ENCODE measurements at regions not wholly inside any gene's neighbourhood (a gene's known extent, or its start where the extent isn't known, plus 50 kb on each side); places are given as distances from the start of the nearest gene placed in this dataset.

DNA sequence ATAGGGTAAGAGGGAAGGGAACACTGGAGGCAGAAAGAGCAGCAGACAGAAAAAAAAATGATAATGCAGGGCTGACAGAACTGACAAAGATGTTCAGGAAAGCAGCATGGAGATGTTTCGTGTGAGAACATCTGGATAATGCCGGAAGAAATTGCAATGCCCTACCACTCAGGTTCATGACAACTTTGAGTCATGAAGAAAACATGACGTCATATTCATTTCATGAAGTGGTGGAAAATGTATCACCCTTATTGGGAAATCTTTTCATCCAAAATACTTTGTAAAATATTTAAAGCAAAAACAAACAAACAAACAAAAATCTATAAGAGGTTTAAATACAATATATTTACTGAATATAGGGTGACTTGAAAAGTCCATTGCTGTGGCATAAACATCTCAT lies 305.4 kb upstream of the IGF1R start:
- no peak for TF ChIP-seq TAF1 (IDR thresholded peaks at IDR 0.05; ENCODE audit: borderline replicate concordance, insufficient read depth, low read length)
- no peak for TF ChIP-seq POLR2AphosphoS5 (IDR thresholded peaks at IDR 0.05; ENCODE audit: low read depth, low read length)
- no peak for TF ChIP-seq FOXP2 (optimal IDR thresholded peaks at IDR 0.05; ENCODE audit: borderline replicate concordance, extremely low read depth, extremely low read length, insufficient read depth)
- TF ChIP-seq, protein P1, sequence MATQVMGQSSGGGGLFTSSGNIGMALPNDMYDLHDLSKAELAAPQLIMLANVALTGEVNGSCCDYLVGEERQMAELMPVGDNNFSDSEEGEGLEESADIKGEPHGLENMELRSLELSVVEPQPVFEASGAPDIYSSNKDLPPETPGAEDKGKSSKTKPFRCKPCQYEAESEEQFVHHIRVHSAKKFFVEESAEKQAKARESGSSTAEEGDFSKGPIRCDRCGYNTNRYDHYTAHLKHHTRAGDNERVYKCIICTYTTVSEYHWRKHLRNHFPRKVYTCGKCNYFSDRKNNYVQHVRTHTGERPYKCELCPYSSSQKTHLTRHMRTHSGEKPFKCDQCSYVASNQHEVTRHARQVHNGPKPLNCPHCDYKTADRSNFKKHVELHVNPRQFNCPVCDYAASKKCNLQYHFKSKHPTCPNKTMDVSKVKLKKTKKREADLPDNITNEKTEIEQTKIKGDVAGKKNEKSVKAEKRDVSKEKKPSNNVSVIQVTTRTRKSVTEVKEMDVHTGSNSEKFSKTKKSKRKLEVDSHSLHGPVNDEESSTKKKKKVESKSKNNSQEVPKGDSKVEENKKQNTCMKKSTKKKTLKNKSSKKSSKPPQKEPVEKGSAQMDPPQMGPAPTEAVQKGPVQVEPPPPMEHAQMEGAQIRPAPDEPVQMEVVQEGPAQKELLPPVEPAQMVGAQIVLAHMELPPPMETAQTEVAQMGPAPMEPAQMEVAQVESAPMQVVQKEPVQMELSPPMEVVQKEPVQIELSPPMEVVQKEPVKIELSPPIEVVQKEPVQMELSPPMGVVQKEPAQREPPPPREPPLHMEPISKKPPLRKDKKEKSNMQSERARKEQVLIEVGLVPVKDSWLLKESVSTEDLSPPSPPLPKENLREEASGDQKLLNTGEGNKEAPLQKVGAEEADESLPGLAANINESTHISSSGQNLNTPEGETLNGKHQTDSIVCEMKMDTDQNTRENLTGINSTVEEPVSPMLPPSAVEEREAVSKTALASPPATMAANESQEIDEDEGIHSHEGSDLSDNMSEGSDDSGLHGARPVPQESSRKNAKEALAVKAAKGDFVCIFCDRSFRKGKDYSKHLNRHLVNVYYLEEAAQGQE (IDR thresholded peaks at IDR 0.05; ENCODE audit: insufficient read depth in 1 of 2, low read depth in 2 of 2, low read length in 2 of 2) = no peak
- no peak for TF ChIP-seq SIN3A (IDR thresholded peaks at IDR 0.05; ENCODE audit: borderline replicate concordance, insufficient read depth, low read length)

DNA sequence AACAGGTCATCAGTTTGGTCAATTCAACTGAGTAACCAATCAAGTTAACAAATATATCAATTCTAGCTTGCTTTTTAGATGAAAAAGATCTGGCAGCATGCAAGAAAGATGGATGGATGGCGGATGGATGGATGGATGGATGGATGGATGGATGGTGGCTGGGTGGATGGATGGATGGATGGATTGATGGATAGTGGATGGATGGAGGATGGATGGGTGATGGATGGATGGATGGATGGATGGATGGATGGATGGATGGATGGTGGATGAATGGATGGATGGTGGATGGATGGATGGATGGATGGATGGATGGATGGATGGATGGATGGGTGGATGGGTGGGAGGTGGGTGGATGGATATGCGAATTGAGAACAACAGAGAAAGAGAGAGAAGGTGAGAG lies 303.7 kb upstream of the IGF1R start:
- TF ChIP-seq SIN3A (IDR thresholded peaks at IDR 0.05; ENCODE audit: borderline replicate concordance, insufficient read depth, low read length) (no peak), TAF1 (IDR thresholded peaks at IDR 0.05; ENCODE audit: borderline replicate concordance, insufficient read depth, low read length) (no peak), FOXP2 (optimal IDR thresholded peaks at IDR 0.05; ENCODE audit: borderline replicate concordance, extremely low read depth, extremely low read length, insufficient read depth) (no peak), POLR2AphosphoS5 (IDR thresholded peaks at IDR 0.05; ENCODE audit: low read depth, low read length) (no peak)
- TF ChIP-seq, protein P1 (IDR thresholded peaks at IDR 0.05; ENCODE audit: insufficient read depth in 1 of 2, low read depth in 2 of 2, low read length in 2 of 2) = no peak

DNA sequence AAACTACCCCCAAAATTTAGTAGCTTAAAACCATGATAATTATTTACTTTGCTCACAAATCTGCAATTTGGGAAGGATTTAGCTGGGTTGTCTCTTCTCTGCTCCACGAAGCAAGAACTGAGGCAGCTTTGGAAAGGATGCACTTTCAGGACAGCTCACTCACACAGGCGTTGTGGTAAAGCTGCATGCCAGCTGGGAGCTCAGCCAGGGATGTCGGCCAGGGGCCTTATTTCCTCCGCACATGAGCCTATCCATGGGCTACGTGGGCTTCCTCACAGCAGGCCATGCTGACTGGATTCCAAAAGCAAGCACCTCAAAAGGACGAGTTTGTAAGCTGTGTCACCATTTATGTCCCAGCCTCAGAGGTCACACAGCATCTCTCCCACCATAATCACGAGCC lies 301.3 kb upstream of the IGF1R start:
- TF ChIP-seq TAF1 (IDR thresholded peaks at IDR 0.05; ENCODE audit: borderline replicate concordance, insufficient read depth, low read length) = no peak
- TF ChIP-seq SIN3A (IDR thresholded peaks at IDR 0.05; ENCODE audit: borderline replicate concordance, insufficient read depth, low read length) = no peak
- no peak for TF ChIP-seq POLR2AphosphoS5 (IDR thresholded peaks at IDR 0.05; ENCODE audit: low read depth, low read length)
- TF ChIP-seq FOXP2 (optimal IDR thresholded peaks at IDR 0.05; ENCODE audit: borderline replicate concordance, extremely low read depth, extremely low read length, insufficient read depth) = no peak
- TF ChIP-seq, protein P1 (IDR thresholded peaks at IDR 0.05; ENCODE audit: insufficient read depth in 1 of 2, low read depth in 2 of 2, low read length in 2 of 2) = no peak

DNA sequence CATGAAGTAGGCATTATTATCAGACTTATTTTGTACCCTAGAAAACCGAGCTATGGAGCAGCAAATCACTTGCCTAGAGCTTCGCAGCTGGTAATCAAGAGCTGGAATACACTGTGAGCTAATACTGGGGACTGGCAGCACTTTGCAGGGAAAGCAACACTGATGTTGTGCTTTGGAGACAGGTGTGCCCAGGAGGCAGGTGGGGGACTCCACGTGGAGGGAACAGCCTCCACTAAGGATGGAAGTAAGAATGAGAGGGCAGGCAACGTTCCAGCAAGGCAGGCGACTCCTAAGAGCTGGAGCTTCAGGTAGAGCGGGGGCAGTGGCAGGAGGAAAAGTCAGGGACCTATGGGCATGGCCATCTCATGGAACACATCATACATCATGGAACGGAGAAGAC lies 300.5 kb upstream of the IGF1R start:
- no peak for TF ChIP-seq SIN3A (IDR thresholded peaks at IDR 0.05; ENCODE audit: borderline replicate concordance, insufficient read depth, low read length)
- TF ChIP-seq, protein P1 (IDR thresholded peaks at IDR 0.05; ENCODE audit: insufficient read depth in 1 of 2, low read depth in 2 of 2, low read length in 2 of 2) = no peak
- no peak for TF ChIP-seq TAF1 (IDR thresholded peaks at IDR 0.05; ENCODE audit: borderline replicate concordance, insufficient read depth, low read length)
- no peak for TF ChIP-seq POLR2AphosphoS5 (IDR thresholded peaks at IDR 0.05; ENCODE audit: low read depth, low read length)
- TF ChIP-seq FOXP2 (optimal IDR thresholded peaks at IDR 0.05; ENCODE audit: borderline replicate concordance, extremely low read depth, extremely low read length, insufficient read depth) = no peak

DNA sequence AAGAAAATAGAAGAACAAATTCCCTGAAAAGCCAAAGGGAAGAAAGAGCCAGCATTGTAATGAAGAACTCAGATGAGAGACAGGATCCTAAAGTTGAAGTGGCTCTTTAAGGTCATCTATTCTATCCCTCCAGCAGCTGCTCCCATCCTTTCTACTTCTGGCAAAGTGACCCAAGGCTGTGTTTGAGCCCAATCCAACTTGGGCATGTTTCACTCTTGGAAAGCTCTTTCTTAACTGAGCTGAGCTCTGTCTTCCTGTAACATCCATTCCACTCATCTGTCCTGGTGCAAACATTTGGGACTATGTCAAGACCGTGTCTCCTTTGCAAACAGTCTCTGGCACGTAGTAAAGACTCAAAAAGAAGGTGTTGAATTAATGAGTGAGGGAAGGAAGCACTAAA lies 298.1 kb upstream of the IGF1R start:
- TF ChIP-seq SIN3A (IDR thresholded peaks at IDR 0.05; ENCODE audit: borderline replicate concordance, insufficient read depth, low read length) (no peak), TAF1 (IDR thresholded peaks at IDR 0.05; ENCODE audit: borderline replicate concordance, insufficient read depth, low read length) (no peak), FOXP2 (optimal IDR thresholded peaks at IDR 0.05; ENCODE audit: borderline replicate concordance, extremely low read depth, extremely low read length, insufficient read depth) (no peak), POLR2AphosphoS5 (IDR thresholded peaks at IDR 0.05; ENCODE audit: low read depth, low read length) (no peak)
- TF ChIP-seq, protein P1 (IDR thresholded peaks at IDR 0.05; ENCODE audit: insufficient read depth in 1 of 2, low read depth in 2 of 2, low read length in 2 of 2) = no peak

Data from PFSK-1 (cell line).